GM12865 (cell line): ENCODE measurements at regions not wholly inside any gene's neighbourhood (a gene's known extent, or its start where the extent isn't known, plus 50 kb on each side); places are given as distances from the start of the nearest gene placed in this dataset.

Experiments used
- DNase-seq: peaks from one replicate; pipeline ENCODE4 v3.0.0; 2010; ENCODE audit warnings: low read depth
- H3K4me3 ChIP-seq: 2 replicates; pipeline ENCODE4 v1.5.1; 2011; ENCODE audit warnings: mild to moderate bottlenecking, low read depth, low read length, control low read depth
- TF ChIP-seq, protein P1 (sequence below): IDR thresholded peaks from 2 replicates; pipeline ENCODE4 v1.5.1; 2011; ENCODE audit warnings: low read length, control low read depth, low read depth, inconsistent platforms; ENCODE audit not compliant: insufficient read depth; ENCODE audit errors: missing control alignments

- TF ChIP-seq, protein P1, sequence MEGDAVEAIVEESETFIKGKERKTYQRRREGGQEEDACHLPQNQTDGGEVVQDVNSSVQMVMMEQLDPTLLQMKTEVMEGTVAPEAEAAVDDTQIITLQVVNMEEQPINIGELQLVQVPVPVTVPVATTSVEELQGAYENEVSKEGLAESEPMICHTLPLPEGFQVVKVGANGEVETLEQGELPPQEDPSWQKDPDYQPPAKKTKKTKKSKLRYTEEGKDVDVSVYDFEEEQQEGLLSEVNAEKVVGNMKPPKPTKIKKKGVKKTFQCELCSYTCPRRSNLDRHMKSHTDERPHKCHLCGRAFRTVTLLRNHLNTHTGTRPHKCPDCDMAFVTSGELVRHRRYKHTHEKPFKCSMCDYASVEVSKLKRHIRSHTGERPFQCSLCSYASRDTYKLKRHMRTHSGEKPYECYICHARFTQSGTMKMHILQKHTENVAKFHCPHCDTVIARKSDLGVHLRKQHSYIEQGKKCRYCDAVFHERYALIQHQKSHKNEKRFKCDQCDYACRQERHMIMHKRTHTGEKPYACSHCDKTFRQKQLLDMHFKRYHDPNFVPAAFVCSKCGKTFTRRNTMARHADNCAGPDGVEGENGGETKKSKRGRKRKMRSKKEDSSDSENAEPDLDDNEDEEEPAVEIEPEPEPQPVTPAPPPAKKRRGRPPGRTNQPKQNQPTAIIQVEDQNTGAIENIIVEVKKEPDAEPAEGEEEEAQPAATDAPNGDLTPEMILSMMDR, result no peak
- no peak overlapping the region for H3K4me3 ChIP-seq
- DNase-seq, result no peak
These were observed 79.8 kb upstream of the CYYR1 start for GRCh38 chr21:26652854-26653253.

GRCh38 chr21:26641062-26641461 is 68.0 kb upstream of the CYYR1 start:
- TF ChIP-seq, protein P1, result no peak
- no peak for DNase-seq
- H3K4me3 ChIP-seq, result no peak overlapping the region

GRCh38 chr21:26637201-26637745 is 64.2 kb upstream of the CYYR1 start:
- DNase-seq, result no peak
- no peak overlapping the region for H3K4me3 ChIP-seq
- TF ChIP-seq, protein P1, result no peak

- TF ChIP-seq, protein P1, result no peak
- no peak for DNase-seq
- no peak overlapping the region for H3K4me3 ChIP-seq
These were observed 62.6 kb upstream of the CYYR1 start for GRCh38 chr21:26635681-26636080.

- TF ChIP-seq, protein P1, result no peak
- H3K4me3 ChIP-seq, result no peak overlapping the region
- no peak for DNase-seq
These were observed 59.6 kb upstream of the CYYR1 start for GRCh38 chr21:26632691-26633090.

GRCh38 chr21:26626187-26626586 is 53.1 kb upstream of the CYYR1 start:
- H3K4me3 ChIP-seq, result no peak overlapping the region
- TF ChIP-seq, protein P1, result no peak
- no peak for DNase-seq

DNA sequence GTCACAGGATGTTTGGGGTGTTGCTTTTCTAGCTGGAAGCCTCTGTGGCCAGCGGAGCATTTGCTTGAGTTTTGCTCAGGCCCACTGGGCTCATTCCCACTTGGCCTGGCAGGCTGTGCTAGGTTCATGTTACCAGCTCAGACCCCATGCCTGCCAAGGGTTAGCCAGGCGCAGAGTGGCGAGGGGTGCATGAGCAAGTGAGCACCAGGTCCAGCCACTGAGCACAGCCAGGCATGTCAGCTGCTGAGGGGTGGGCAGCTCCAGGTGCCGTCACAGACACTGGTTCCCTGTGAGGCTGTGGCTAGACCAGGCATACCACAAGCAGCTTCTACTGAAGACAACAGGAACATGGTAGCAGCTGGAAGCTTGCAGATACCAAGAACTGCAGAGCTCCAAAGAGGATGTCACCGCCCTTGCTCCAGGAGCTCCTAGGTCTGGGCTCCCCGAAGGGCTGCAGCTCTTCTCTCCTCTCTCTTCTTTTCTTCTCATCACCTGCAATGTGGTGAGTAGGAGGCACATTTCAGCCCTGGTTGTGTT is 52.0 kb upstream of the CYYR1 start:
- TF ChIP-seq, protein P1, result no peak
- no peak for DNase-seq
- no peak overlapping the region for H3K4me3 ChIP-seq
